Lower leg skin (tissue), 3 donors: ENCODE measurements at regions not wholly inside any gene's neighbourhood (a gene's known extent, or its start where the extent isn't known, plus 50 kb on each side); places are given as distances from the start of the nearest gene placed in this dataset.

Experiments used
- CTCF ChIP-seq, 3 donors: fragments of 450-650 bp; IDR thresholded peaks; one replicate each; pipeline ENCODE4 v1.5.1; 2016; ENCODE audit warnings: antibody characterized with exemption in 3 of 3, mild to moderate bottlenecking in 3 of 3, moderate library complexity in 2 of 3
- POLR2A ChIP-seq, 2 donors: fragments of 450-650 bp; IDR thresholded peaks; one replicate each; pipeline ENCODE4 v1.6.1; 2016 to 2017; ENCODE audit warnings: antibody characterized with exemption in 2 of 2, mild to moderate bottlenecking in 1 of 2, moderate library complexity in 1 of 2

DNA sequence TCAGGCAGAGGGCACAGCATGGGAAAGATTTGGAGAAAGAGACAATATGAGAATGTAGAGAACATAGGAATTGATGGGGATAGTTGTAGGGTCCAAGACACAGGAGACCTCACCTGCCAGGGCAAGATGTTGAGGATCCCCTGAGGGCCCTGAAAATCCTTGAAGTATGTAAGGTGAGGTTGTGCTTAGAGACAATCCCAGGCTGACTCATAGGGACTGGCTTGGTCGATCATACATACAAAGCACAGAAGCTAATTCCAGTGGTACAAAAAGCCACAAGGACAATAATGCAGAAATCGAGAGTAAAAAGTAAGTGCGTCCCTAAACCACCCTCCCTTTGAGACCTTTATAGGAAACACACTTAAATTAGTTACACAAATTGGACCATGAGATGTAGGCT lies 468.2 kb downstream of the MIAT start:
- TF ChIP-seq CTCF (IDR thresholded peaks at IDR 0.05) (no peak), POLR2A (IDR thresholded peaks at IDR 0.05) (no peak)
